ENCODE measurements at regions not wholly inside any gene's neighbourhood (a gene's known extent, or its start where the extent isn't known, plus 50 kb on each side); places are given as distances from the start of the nearest gene placed in this dataset.

DNA sequence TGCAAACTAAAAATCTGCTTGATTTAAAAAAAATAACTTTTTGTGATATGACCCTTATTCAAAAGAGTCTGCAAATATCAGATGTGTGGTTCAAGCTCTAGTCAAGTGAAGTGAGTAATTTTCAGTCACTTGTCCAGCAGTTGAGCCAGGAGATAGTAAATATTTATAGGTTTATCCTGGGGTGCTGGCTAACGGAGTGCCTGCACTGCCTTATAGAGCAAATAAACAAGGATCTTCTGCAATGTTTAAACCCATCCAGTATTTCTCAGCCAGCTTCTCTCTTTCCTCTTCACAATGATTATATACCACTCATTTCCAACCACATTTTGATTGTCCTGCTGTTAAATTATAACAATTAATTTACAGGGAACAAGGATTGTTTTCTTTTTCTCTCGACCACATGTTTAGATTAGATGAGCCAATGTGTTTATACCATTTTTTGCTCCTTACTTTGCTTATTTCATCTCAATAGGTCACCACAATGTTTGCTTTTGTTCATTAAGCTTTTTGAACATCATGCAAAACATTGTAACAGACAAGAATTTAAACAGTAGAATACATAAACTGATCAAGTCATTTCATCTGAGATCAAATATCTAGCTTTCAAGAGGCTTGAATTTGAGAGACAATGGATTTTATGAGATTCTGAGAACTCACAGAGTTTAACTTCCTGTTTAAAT, 60.3 kb upstream of the GREM2 start:
- no peak for DNase-seq (ENCODE audit: low spot score)

DNA sequence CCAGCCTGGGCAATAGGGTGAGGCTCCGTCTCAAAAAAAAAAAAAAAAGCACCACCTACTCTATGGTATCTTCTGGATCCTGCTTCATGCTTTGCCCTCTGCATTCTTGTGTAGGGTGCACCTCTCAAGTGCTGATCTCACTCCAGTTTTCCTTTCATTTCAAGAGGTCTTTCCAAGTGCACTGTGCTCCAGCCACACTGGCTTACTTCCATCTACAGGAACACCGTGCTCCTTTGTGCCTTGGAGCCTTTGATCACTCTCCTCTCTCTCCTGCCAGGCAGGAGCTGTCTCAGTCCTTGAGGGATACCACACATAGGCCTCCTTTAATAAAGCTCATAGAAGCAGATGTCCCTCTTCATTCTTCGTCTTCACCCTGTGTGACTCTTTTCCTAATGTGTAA, 55.4 kb upstream of the GREM2 start:
- DNase-seq (ENCODE audit: low spot score): no peak

DNA sequence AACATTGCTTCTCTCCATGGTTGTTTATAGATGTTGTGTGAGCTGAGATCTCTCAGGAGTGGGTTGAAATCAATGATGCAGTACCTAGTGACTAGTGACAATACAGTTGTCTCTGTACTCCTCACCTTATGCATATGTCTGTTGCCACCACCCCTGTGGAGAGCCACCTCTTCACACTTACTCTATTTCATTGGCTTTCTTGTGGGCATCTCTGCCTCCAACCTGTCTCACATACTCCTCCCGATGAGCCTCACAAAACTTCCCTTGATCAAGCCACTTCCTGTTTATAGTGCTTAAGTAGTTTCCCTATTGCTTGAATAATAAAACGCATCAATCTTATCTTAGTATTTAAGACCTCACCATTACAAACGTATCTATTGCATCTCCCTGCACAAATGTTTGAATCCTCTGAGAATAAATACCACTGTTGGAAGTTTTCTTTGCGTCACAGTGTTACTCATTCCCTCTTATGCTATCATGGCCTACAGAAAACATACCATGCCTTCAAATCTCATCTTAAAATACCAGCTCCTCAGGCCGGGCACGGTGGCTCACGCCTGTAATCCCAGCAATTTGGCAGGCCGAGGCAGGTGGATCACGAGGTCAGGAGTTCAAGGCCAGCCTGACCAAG, 54.7 kb upstream of the GREM2 start:
- no peak for DNase-seq (ENCODE audit: low spot score)

DNA sequence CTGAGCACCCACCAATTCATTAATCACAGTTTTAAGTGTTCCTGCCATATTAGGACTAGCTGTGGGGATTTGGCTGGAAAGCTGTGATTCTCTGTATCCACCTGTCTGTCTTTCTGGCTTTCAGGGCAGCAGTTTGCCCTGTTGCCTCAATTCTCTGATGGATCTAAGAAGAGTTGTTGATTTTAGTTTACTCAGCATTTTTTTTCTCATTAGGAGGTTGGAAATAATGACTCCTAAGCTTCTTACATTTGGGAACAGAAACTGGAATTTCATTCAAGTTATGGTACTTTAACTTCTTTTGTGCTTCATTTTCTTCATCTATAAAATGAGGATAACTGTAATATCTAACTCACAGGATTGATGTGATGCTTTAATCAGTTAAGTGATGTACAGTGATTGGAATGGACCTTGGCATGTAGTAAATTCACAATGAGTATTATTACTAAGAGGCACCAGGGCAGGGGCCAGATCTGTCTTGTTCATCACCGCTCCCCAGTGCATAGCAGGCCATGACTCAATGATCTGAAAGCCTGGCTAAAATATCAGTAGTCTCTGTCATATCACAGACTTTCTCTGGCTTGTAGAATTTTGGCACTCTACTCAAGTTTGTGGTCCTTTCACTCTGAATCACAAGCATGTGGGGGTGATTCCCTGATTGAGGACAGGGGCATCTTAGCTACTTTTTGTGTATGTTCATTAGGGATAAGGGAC, 51.4 kb upstream of the GREM2 start:
- no peak for DNase-seq (ENCODE audit: low spot score)

Measured in activated CD4-positive, alpha-beta T cell treated with anti-CD3 and anti-CD28 coated beads, Interleukin-2, Interleukin-4, amounts not matched to agents 100 ng/mL and 50 ng/mL, durations not matched to agents 16 hours and 8 hours (primary cell).